ENCODE measurements at regions not wholly inside any gene's neighbourhood (a gene's known extent, or its start where the extent isn't known, plus 50 kb on each side); places are given as distances from the start of the nearest gene placed in this dataset.

DNA sequence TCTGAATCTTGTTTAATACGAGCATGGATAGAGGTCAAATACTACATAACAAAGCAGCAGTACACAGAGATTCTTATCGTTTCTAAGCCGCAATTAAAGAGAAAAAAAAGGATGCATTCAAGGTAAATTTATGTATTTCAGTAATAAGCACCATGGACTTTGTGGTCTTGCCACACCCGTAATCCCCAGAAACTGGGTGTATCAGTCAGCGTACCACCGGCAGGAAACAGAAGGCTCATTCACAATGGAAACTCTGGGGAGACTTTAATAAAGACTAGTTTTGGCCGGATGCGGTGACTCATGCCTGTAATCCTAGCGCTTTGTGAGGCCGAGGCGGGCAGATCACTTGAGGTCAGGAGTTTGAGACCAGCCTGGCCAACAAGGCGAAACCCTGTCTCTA, 81.9 kb upstream of the ZNF280D start:
- Histone ChIP-seq H3K36me3 (no peaks in the 10 kb centered on the region), H3K27ac (no peak overlapping the region), H3K4me3 (no peak overlapping the region), H3K4me1 (peaks cover 23 to 25% of the 10 kb centered on the region in 2 donors), H3K9me3 (no peaks in the 10 kb centered on the region), H3K27me3 (no peaks in the 10 kb centered on the region)
- intact Hi-C loops (cut with DNase I; ENCODE audit: low total_unique reads) = no loop called here
- TF ChIP-seq, protein P1, sequence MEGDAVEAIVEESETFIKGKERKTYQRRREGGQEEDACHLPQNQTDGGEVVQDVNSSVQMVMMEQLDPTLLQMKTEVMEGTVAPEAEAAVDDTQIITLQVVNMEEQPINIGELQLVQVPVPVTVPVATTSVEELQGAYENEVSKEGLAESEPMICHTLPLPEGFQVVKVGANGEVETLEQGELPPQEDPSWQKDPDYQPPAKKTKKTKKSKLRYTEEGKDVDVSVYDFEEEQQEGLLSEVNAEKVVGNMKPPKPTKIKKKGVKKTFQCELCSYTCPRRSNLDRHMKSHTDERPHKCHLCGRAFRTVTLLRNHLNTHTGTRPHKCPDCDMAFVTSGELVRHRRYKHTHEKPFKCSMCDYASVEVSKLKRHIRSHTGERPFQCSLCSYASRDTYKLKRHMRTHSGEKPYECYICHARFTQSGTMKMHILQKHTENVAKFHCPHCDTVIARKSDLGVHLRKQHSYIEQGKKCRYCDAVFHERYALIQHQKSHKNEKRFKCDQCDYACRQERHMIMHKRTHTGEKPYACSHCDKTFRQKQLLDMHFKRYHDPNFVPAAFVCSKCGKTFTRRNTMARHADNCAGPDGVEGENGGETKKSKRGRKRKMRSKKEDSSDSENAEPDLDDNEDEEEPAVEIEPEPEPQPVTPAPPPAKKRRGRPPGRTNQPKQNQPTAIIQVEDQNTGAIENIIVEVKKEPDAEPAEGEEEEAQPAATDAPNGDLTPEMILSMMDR (IDR thresholded peaks at IDR 0.05 in 4 of 5, conservative IDR thresholded peaks at IDR 0.05 in 1 of 5) = no peak
- TF ChIP-seq POLR2A (IDR thresholded peaks at IDR 0.05) = no peak
- ATAC-seq (peak in 1 of 2 donors; percentile 38), DNase-seq (no peak)
- in situ Hi-C loops (cut with MboI; ENCODE audit: low sequenced_read_pairs in 4 of 4) = no loop called here

- Histone ChIP-seq H3K36me3 (no peaks in the 10 kb centered on the region), H3K4me1 (peaks cover 23 to 24% of the 10 kb centered on the region in 2 donors), H3K27ac (peak overlapping the region in 2 of 4 donors; percentile 25 to 39), H3K27me3 (no peaks in the 10 kb centered on the region), H3K4me3 (no peak overlapping the region), H3K9me3 (no peaks in the 10 kb centered on the region)
- DNase-seq (no peak), ATAC-seq (no peak)
- in situ Hi-C loops (cut with MboI; ENCODE audit: low sequenced_read_pairs in 4 of 4) (no loop called here), intact Hi-C loops (cut with DNase I; ENCODE audit: low total_unique reads) (no loop called here)
- TF ChIP-seq, protein P1 (IDR thresholded peaks at IDR 0.05 in 4 of 5, conservative IDR thresholded peaks at IDR 0.05 in 1 of 5) = no peak
- no peak for TF ChIP-seq POLR2A (IDR thresholded peaks at IDR 0.05)
These were observed 81.1 kb upstream of the ZNF280D start for GRCh38 chr15:56814429-56814828.

DNA sequence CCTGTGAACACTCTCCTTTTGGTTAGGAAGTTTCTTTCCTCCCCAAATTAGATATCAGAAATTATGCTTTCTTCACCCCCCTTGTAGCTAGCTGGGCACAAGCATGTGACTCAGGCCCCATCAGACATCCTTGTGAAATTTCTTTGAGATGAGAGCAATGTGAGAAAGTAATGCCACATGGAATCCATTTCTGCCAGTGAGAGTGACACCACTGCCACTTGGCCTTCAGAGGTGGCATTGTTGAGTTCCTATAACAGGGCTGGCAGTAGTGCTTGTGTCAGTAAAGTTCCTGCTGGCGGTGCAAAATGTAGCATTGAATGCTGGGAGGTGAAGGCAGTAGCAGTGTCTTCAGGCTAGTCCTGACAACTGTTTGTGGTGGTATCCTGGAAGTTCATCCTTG, 80.7 kb upstream of the ZNF280D start:
- peak in 1 of 2 donors; percentile 80 for ATAC-seq
- TF ChIP-seq, protein P1 (IDR thresholded peaks at IDR 0.05 in 4 of 5, conservative IDR thresholded peaks at IDR 0.05 in 1 of 5) = no peak
- no peak for TF ChIP-seq POLR2A (IDR thresholded peaks at IDR 0.05)
- H3K36me3 ChIP-seq = no peaks in the 10 kb centered on the region
- intact Hi-C loops (cut with DNase I; ENCODE audit: low total_unique reads) = no loop called here
- H3K27ac ChIP-seq = peak overlapping the region in 3 of 4 donors; percentile 12 to 39 (median 25)
- in situ Hi-C loops (cut with MboI; ENCODE audit: low sequenced_read_pairs in 4 of 4) = no loop called here
- H3K4me3 ChIP-seq = no peak overlapping the region
- no peaks in the 10 kb centered on the region for H3K9me3 ChIP-seq
- no peaks in the 10 kb centered on the region for H3K27me3 ChIP-seq
- peaks cover 23 to 24% of the 10 kb centered on the region in 2 donors for H3K4me1 ChIP-seq
- DNase-seq = peak in 1 of 2 donors; percentile 33

DNA sequence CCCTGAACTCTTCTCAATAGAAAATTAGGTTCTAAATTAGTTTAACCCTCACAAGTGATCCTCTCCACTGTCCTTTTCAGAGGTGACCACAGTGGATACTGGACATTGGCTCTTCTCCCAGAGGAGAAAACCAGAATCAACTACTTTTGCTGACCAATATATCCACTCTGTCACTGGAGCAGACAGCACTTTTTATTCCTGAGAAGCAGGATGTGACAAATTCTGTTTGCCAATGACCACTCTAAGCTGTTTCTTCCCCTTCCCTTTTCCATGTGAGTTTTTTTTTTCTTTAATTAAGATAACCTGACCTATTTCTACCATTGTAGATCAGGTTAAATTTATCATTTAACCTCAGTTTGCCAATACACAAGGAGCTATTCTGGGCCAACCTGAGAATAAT, 79.7 kb upstream of the ZNF280D start:
- peaks cover 23 to 24% of the 10 kb centered on the region in 2 donors for H3K4me1 ChIP-seq
- intact Hi-C loops (cut with DNase I; ENCODE audit: low total_unique reads) (no loop called here), in situ Hi-C loops (cut with MboI; ENCODE audit: low sequenced_read_pairs in 4 of 4) (no loop called here)
- no peak for ATAC-seq
- DNase-seq = no peak
- H3K4me3 ChIP-seq = no peak overlapping the region
- H3K27ac ChIP-seq = no peak overlapping the region
- no peaks in the 10 kb centered on the region for H3K36me3 ChIP-seq
- H3K9me3 ChIP-seq = peaks cover 0 to 2% (median 0%) of the 10 kb centered on the region in 3 donors
- no peaks in the 10 kb centered on the region for H3K27me3 ChIP-seq
- no peak for TF ChIP-seq POLR2A (IDR thresholded peaks at IDR 0.05)
- TF ChIP-seq, protein P1 (IDR thresholded peaks at IDR 0.05 in 4 of 5, conservative IDR thresholded peaks at IDR 0.05 in 1 of 5) = no peak

- ATAC-seq (no peak), DNase-seq (no peak)
- no peak for TF ChIP-seq POLR2A (IDR thresholded peaks at IDR 0.05)
- TF ChIP-seq, protein P1 (IDR thresholded peaks at IDR 0.05 in 4 of 5, conservative IDR thresholded peaks at IDR 0.05 in 1 of 5) = no peak
- H3K9me3 ChIP-seq = peaks cover 0 to 5% (median 0%) of the 10 kb centered on the region in 3 donors
- H3K27ac ChIP-seq = peak overlapping the region in 2 of 4 donors; percentile 42 to 46
- no peak overlapping the region for H3K4me3 ChIP-seq
- in situ Hi-C loops (cut with MboI; ENCODE audit: low sequenced_read_pairs in 4 of 4) (no loop called here), intact Hi-C loops (cut with DNase I; ENCODE audit: low total_unique reads) (no loop called here)
- no peaks in the 10 kb centered on the region for H3K36me3 ChIP-seq
- H3K4me1 ChIP-seq = peaks cover 17 to 21% of the 10 kb centered on the region in 2 donors
- no peaks in the 10 kb centered on the region for H3K27me3 ChIP-seq
These were observed 78.9 kb upstream of the ZNF280D start for GRCh38 chr15:56812221-56812620.
